GM19467 (cell line): ENCODE measurements at regions not wholly inside any gene's neighbourhood (a gene's known extent, or its start where the extent isn't known, plus 50 kb on each side); places are given as distances from the start of the nearest gene placed in this dataset.
A peak's percentile ranks its signal among the peaks of the same experiment; 100 is the strongest.

ENCODE experiments used
- ATAC-seq: cut with Tn5 transposase; IDR thresholded peaks from one replicate; pipeline ENCODE4 v1.9.1; 2021; ENCODE audit warnings: mild to moderate bottlenecking, moderate library complexity; ENCODE audit not compliant: unreplicated experiment

DNA sequence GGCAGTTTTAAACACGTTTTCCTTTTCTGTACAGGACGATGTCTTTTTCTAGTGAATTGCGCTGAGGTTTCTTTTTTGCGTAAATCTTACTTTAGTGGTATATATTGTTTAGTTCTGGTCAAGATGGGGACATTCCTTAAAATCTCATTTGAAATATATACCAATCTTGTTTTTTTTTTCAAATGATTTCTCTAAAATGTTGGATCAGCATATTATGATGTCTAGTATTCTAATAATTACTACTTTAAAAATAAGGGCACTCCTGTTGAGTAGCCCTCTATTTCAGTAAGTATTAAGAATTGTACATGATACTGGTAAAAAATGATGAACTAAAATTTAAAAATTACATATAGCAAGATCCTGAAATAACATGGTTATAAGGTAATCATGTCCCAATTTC is 224.1 kb upstream of the ARHGAP24 start:
- no peak for ATAC-seq

DNA sequence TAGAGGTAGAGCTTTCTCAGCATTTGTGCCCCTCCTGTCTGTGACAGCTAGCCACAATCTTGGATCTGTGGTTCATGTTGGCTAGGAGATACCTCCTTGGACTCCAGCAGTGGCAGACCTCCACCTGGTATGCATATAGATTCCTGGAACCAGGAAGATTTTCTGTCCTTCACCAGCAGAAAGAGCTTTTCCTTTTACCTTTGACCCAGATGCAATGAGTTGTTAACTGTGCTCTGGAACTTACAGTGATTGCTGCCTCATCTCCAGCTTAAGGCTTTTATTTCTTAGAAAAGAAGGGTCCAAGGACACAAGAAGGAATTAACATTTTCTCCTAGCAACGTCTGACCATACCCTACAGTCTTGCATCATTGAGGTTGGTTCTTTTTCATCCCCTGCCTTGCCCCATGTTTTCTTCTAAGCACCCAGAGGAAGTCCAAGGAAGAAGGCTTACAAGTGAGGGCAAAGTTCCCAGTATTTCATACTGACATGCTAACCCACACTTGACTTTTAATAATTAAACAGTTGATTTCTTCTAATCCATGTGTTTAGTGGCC is 217.1 kb upstream of the ARHGAP24 start:
- no peak for ATAC-seq

DNA sequence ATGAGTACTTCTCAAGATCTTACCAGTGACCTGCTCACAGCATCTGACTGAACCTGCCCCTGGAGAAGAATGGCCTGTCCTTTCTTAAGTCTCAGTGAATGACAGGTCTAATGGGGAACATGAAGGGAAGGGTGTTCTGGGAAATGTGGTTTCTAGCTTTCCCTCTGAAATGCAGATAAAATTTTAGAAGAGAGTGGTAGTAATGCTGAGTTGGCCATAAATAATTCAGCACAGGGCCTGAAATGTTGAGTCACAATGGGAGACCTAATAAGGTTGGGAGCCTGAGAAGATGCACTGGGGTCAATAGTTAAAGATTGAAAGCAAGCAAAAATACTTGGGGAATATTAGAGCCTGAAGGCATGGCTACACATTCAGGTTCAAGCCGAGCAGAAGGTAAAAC is 214.9 kb upstream of the ARHGAP24 start:
- no peak for ATAC-seq

DNA sequence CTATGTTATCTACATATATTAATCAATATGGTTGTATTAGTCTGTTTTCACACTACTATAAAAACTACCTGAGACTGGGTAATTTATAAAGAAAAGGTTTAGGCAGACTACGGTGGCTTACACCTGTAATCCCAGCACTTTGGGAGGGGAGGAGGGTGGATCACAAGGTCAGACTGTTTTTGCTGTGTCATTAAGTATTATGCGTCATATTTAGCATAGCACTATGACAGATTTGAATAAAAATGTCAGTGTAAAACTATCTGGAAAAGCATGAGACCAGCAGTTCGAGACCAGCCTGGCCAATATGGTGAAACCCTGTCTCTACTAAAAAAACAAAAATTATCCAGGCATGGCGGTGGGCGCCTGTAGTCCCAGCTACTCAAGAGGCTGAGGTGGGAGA is 209.7 kb upstream of the ARHGAP24 start:
- ATAC-seq, result no peak

DNA sequence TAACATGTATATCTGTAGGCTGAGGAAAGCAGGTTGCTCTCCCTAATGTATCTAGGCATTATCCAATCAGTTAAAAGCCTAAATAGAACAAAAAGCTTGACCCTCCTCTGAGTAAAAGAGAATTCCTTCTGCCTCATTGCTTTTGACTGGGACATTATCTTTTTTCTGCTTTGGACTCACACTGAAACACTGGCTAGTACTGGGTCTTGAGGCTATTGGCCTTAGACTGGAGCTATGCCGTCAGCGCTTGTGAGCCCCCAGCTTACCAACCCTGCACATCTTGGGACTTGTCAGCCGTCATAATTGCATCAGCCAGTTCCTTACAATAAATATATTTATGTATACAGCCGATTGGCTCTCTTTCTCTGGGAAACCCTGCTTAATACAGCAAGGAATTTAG is 206.8 kb upstream of the ARHGAP24 start:
- ATAC-seq, result no peak

DNA sequence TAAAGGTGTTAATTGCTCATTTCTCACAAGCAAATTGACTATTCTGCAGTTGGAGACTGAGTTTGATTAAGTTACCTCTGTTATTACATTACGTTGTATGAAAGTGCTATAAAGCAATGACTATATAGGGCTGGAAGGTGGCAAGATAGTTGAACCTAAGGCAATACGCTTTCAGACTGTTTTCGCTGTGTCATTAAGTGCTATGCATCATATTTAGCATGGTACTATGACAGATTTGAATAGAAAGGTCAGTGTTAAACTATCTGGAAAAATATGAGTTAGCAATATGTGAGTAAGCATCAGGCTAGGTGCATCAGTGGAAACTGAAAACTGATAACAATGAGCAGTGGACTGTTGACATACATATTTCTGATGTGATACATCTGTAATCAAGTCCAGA is 206.0 kb upstream of the ARHGAP24 start:
- ATAC-seq, result no peak

DNA sequence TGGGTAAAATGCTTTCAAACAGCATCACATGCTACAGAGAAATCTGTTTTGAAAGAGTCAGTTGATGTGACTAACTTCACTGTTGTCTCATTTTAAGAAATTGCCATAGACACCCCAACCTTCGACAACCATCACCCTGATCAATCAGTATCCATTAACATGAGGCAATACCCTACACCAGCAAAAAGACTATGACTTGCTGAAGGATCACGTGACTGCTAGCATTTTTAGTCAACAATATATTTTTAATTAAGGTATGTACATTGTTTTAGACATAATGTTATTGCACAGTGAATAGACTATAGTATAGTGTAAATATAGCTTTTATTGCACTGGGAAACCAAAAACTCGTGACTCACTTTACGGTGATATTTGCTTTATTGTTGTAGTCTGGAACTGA is 200.0 kb upstream of the ARHGAP24 start:
- ATAC-seq, result no peak

DNA sequence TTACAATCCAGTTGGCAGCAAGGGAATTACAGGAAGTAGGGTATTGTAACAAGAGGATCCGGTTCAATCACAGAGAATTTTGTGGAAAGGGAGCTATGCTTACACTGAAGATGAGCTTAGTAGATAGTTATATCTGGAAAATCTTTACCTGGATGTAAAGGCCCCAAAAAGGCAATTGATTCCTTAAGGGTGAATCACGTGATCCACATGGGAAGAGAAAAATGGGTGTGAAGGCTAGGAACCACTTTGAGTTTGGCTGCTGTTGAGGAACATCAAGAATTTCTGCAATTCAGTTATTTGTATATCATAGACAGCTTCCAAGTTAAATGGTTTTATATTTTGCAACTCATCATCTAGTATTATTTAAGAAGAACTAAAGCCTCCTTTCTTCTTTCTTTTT is 194.0 kb upstream of the ARHGAP24 start:
- ATAC-seq, result no peak

DNA sequence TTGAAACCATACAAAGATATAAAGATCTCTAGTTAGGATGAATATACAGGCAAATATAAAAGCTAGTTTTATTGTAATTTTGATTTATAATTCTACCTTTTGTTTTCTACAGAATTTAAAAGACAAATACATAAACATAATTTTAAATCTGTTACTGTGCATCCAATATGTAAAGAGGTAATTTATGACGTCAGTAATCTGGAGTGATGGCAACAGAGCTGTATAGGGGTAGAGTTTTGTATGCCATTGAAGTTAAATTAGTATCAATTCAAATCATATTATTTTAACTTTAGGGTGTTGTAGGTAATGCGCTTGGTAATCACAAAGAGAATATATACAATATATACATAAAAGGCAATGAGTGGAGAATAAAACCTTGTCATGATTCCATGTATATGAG is 183.7 kb upstream of the ARHGAP24 start:
- no peak for ATAC-seq

DNA sequence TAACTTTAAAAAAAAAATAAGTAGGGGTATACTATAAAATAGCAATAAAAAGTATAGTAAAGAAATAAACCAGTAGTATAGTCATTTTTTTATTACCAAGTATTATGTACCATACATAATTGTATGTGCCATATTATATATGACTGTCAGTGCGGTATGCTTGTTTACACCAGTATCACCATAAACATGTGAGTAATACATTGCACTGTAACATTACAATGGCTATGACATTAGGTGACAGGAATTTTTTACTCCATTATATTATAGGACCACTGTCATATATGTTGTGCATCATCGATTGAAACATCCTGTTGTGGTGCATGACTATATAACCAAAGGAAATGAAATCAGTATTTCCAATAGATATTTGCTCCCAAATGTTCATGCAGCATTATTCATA is 176.9 kb upstream of the ARHGAP24 start:
- ATAC-seq, result no peak

DNA sequence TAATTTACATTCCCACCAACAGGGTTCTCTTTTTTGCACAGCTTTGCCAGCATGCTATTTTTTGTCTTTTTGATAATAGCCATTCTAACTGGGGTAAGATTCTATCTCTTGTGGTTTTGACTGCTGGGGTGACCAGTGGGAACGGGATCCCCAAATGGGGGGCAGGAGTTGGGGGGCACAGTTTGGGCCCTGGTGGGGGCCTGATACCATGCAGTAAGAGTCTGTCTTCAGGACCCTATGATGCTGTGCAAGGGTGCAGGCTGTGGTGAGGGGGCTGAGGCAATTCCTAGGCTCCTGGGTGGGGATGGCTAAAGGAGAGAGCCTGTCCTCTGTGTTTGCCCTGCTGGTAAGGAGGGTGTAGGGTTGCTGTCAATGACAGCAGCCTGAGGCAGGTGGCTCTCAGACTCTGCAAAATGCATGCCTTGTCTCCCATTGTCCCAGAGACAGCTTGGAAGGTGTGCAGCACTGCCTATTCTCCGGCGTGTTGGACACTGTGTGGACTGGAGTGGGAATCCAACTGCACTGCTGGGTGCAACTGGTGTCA is 172.7 kb upstream of the ARHGAP24 start:
- no peak for ATAC-seq

DNA sequence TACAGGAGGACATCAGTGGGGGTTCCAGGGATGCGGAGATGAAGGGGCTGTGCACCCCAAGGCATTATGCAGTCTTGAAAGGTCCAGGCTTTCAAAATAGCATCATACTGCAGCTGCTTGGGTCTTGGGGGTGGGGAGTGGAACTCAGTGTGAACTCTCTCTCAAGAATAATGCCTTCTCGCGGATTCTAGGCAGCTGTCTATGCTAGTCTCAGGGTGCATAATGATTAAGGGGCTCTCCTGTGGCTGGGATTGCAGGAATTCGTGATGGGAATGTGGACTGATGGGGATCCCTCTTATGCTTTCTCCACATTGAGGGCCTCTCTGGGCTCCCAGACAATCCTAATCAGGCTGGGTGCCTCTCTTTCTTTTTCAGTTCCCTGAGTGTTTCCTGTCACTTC is 172.2 kb upstream of the ARHGAP24 start:
- ATAC-seq, result no peak

DNA sequence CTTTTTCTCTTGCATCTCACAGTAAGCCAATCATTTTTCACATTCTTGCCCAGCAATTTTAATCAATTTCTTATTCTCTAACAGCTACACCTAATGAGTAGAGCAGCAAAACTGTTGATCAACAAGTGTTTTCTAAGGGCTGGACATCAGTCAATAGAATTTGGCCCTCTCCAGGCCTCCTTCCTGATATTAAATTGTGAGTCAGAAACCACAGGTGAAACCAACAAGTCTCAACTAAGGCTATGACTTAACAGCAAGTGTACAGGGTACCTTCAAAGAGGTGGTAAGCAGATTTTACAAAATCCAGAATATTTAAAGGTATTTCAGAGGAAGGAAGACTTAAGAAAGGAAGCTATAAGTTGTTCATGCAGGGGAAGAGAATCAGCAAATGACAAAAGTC is 156.5 kb upstream of the ARHGAP24 start:
- no peak for ATAC-seq

DNA sequence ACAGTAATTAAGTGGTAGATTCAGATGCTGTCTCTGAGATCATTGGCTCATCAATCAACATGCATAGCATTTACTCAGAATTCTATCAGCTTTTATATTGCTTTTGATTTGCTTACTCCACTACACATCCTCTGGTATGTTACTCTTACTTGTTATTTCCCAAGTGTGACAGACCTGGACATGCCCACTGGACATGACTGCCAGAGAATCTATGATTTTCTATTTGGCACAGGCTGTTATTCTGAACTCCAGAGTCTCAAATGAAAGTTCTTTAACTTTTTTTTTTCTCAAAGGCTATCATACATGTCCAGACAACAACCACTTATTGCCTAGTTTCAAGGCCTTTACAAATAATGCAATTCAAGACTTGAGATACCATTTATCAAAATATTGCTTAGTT is 116.1 kb upstream of the ARHGAP24 start:
- ATAC-seq, result no peak

DNA sequence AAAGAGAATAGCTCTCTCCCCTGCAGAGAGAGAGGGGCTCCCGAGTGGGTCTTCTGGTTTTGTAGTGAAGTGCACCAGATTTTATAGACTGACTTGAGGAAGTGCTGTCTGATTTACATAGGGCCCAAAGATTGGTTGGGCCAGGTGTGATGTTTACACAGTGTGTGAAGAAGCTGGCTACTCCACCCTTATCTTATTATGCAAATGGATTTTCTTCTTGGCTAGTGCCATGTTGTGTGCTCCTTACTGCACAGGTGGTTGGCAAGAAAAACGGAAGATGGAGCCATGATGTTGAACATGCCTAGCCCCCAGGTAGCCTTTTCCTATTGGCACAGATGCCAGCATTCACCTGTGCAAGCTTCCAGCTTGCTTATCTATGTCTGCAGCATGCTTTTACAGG is 112.4 kb upstream of the ARHGAP24 start:
- ATAC-seq, result no peak

DNA sequence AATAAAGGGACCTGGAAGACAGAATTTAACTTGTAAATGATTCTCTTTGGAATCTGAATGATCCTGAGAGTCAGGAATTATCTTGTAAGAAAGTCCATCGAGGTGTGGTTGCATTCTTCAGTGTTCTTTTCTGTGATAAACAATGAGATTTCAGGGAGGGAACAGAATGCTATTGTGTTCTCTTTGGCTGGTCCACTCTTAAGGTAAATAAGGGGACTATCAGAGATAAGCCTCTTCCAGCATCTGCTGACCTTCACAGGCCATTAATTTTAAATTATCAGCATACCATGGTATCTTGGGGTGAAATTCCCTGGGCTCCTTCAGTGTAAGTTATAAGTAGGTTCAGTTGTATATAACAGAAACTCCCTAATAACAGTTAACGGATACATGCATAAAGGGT is 107.1 kb upstream of the ARHGAP24 start:
- no peak for ATAC-seq

DNA sequence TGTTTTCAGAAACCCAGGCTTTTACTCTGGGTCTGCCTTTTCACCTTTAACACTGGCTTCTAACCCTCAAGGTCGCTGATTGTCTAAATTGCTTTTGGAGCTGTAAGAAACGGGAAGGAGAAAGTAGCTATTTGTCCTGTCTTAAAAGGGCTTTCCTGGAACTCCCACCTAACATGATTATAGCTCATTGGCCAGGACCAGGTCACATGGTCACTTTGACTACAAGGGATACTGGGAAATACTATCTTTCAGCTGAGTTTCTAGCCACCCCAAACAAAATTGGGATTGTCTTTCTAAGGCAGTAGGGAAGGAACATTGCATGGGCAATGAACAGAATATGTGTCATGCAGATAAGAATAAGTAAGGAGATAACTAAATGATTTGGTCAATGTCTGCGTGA is 106.7 kb upstream of the ARHGAP24 start:
- ATAC-seq, result no peak

DNA sequence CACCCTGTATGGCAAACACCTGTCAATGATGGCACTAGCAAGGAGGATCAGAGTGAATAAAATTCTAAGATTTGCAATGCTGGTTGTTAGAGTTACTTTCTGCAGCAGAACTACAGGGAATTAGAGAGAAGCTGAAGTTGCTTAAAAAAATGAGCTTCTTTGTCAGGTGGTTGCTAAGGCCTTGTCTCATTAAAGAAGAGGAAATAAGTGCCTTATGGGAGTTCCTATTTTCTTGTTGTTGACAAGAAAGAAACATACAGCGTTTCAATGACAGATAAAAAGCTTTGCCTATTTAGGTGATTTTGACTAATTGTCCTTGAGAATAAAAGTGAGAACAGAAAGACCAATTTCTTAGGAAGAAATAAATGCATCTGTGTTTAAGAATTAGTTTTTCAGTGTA is 106.0 kb upstream of the ARHGAP24 start:
- no peak for ATAC-seq

DNA sequence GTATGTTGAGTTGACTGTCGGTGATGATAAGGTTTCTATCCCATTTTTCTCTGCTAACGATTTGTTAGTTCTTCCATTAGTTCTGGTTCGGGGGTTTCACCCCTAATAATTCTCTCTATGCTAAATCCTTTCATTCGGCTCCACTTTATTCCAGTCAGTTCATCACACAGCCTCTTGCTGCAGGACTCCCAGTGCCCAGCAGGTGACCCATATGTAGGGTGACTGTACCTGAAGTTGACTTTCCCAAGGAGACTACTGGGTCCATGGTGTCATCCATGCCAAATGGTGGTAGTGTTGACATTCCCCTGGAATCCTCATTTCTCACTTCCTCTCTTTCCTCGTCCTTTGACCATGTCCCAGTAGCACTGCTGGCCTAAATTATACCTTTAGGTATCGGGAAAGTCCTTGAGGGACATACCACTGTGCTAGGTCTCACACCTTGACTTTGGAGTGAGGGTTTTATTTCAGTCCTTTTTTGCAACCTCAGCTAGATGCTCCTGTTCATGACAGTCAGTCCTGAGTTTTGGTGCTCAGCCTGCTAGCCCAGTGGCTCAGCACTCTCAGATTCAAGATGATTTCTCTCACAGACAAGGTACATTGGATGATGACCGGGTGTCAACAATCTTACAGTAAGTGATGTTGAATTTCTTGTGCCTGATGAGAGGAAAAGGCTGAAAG is 105.1 kb upstream of the ARHGAP24 start:
- ATAC-seq, result no peak

DNA sequence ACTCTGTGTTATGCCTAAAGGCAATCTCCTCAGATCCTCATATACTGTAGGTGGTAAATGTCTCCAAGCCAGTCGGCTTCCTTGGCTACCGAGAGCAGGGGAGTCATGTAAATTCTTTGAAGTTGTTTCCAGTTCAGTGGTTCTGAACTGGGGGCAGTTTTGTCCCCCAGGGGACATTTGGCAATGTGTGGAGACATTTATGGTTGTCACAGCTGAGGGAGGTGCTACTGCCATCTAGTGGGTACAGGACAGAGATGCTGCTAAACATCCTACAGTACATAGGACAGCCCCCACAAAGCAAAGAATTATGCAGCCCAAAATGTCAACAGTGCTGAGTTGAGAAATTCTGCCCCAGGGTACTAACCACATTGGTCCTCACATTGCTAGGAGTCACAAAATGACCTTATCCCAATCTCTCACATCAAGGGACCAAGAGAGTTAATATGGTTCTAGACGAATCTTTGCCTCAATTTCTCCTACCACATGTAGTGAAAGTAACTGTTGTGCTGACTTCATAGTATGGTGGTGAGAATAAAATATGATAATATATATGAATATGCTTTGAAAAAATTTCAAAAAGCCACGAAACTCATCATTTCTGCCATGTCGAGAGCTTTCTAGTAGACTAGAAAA is 104.4 kb upstream of the ARHGAP24 start:
- ATAC-seq, result peak; percentile 89

DNA sequence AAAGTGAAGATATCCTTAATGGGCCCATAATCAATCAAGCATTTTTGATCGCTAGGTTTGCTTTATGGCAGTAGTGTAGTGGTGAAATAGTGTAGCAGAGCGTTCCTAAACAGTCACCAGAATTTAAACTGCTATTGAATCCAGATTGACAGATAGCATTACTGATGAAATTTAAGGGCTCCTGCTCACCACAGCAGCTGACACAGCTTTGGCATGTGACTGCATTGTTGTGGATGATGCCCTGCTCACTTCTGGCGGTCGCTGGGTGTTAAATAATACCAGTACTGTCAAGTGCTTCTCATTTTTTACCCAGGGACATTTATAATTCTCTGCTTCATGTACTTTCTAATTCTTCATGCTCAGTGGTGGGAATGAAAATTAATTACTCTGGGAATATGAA is 102.0 kb upstream of the ARHGAP24 start:
- ATAC-seq, result no peak

DNA sequence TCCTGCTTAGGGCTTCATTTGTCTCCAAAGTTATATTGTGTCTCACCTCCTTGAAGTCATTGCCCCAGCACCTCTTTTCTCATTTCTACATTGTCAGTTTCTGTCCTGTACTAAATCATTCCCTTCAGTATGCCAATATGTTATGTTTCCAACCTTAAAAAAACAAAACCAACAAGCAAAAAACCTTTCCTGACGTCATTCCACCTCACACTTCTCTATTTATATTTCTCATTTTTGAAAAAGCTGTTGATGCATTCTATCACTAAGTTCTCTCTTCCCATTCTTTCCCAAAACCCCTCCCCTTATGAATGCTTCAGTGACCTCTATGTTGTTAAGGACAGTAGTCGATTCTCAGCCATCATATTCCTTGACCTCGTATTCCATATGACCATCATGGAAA is 98.7 kb upstream of the ARHGAP24 start:
- no peak for ATAC-seq
